Neural crest cell (in vitro differentiated cells): ENCODE measurements at regions not wholly inside any gene's neighbourhood (a gene's known extent, or its start where the extent isn't known, plus 50 kb on each side); places are given as distances from the start of the nearest gene placed in this dataset.

ENCODE experiments used
- DNase-seq: peaks from one replicate; pipeline ENCODE4 v3.0.0; 2021; ENCODE audit warnings: low read depth, mixed read lengths, low spot score
- H3K27ac Mint-ChIP-seq: one replicate; pipeline ENCODE4 v1.8.0; 2021; ENCODE audit warnings: mild to moderate bottlenecking, mixed read lengths; ENCODE audit not compliant: unreplicated experiment
- H3K27me3 Mint-ChIP-seq: 2 replicates; pipeline ENCODE4 v1.8.0; 2021; ENCODE audit warnings: low read depth, mild to moderate bottlenecking, mixed read lengths
- H3K36me3 Mint-ChIP-seq: 2 replicates; pipeline ENCODE4 v1.8.0; 2021; ENCODE audit warnings: low read depth, mild to moderate bottlenecking, mixed read lengths
- H3K4me1 Mint-ChIP-seq: 2 replicates; pipeline ENCODE4 v1.8.0; 2021; ENCODE audit warnings: mixed read lengths
- H3K4me3 Mint-ChIP-seq: one replicate; pipeline ENCODE4 v1.8.0; 2021; ENCODE audit warnings: mild to moderate bottlenecking, mixed read lengths
- H3K9me3 Mint-ChIP-seq: 2 replicates; pipeline ENCODE4 v1.8.0; 2021; ENCODE audit warnings: mixed read lengths
- CTCF ChIP-seq: fragments of 200-600 bp; sonication (generic); conservative IDR thresholded peaks from 2 replicates; pipeline ENCODE4 v1.5.0; 2021; ENCODE audit warnings: antibody characterized with exemption, mild to moderate bottlenecking

DNA sequence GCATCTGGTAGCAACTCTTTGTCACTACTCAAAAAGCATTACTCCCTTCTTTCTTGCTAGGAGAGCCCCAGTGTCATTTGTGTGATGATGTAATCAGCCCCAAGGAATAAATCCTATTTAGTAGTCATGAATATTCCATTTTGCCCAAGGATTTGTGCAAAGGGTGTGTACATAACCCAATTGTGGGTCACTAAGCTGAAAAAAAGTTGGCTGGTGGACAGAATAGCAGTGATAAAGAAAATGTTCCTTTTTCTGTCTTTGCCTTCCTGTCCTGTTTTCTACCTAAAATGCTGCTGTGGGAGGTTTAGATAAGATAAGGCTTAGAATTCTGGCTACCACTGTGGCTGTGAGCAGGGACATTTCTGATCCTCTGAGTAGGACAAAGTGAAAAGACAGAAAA lies 223.1 kb upstream of the ITGA1 start:
- Mint-ChIP-seq H3K4me1 (no peaks in the 10 kb centered on the region), H3K27ac (no peak overlapping the region), H3K27me3 (no peaks in the 10 kb centered on the region), H3K36me3 (peaks cover 2% of the 10 kb centered on the region), H3K9me3 (peaks cover 5% of the 10 kb centered on the region), H3K4me3 (no peak overlapping the region)
- no peak for DNase-seq
- no peak for TF ChIP-seq CTCF

GRCh38 chr5:52577546-52577945 lies 210.2 kb upstream of the ITGA1 start:
- Mint-ChIP-seq H3K27ac (no peak overlapping the region), H3K4me3 (no peak overlapping the region), H3K27me3 (no peaks in the 10 kb centered on the region), H3K4me1 (no peaks in the 10 kb centered on the region), H3K36me3 (no peaks in the 10 kb centered on the region), H3K9me3 (no peaks in the 10 kb centered on the region)
- no peak for DNase-seq
- TF ChIP-seq CTCF = no peak

DNA sequence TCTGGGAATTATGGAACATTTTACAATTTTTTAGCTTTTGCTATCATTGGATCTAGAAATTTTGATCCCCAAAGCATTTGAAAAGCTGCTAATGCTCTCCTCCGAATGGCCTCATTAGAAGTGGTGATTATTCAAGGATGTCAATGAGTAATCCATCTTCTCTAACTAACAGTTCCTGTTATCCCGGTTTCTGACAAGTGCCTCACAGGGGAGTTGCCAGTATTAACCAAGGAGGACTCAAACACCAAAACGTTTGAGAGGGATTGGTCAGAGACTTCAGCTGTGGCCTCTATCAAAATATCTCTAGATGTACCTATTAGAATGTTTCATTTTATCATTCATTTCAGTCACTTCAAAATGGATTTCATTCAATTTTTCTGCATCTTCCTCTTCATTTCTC lies 208.3 kb upstream of the ITGA1 start:
- H3K27ac Mint-ChIP-seq = no peak overlapping the region
- no peak for DNase-seq
- no peak for TF ChIP-seq CTCF
- H3K4me1 Mint-ChIP-seq = no peaks in the 10 kb centered on the region
- no peak overlapping the region for H3K4me3 Mint-ChIP-seq
- H3K36me3 Mint-ChIP-seq = no peaks in the 10 kb centered on the region
- H3K27me3 Mint-ChIP-seq = no peaks in the 10 kb centered on the region
- no peaks in the 10 kb centered on the region for H3K9me3 Mint-ChIP-seq

GRCh38 chr5:52580921-52581320 lies 206.8 kb upstream of the ITGA1 start:
- no peaks in the 10 kb centered on the region for H3K9me3 Mint-ChIP-seq
- no peaks in the 10 kb centered on the region for H3K27me3 Mint-ChIP-seq
- no peaks in the 10 kb centered on the region for H3K4me1 Mint-ChIP-seq
- H3K27ac Mint-ChIP-seq = no peak overlapping the region
- TF ChIP-seq CTCF = no peak
- no peak for DNase-seq
- no peak overlapping the region for H3K4me3 Mint-ChIP-seq
- H3K36me3 Mint-ChIP-seq = no peaks in the 10 kb centered on the region

- Mint-ChIP-seq H3K27ac (no peak overlapping the region), H3K4me3 (no peak overlapping the region), H3K4me1 (no peaks in the 10 kb centered on the region), H3K27me3 (no peaks in the 10 kb centered on the region), H3K9me3 (no peaks in the 10 kb centered on the region), H3K36me3 (no peaks in the 10 kb centered on the region)
- TF ChIP-seq CTCF = no peak
- DNase-seq = no peak
Measured at GRCh38 chr5:52582313-52582712, 205.4 kb upstream of the ITGA1 start.

GRCh38 chr5:52587131-52587530 lies 200.6 kb upstream of the ITGA1 start:
- H3K9me3 Mint-ChIP-seq = no peaks in the 10 kb centered on the region
- H3K4me1 Mint-ChIP-seq = no peaks in the 10 kb centered on the region
- no peaks in the 10 kb centered on the region for H3K27me3 Mint-ChIP-seq

More at GRCh38 chr5:52587131-52587530, 200.6 kb upstream of the ITGA1 start:
- Mint-ChIP-seq H3K27ac (no peak overlapping the region), H3K36me3 (no peaks in the 10 kb centered on the region), H3K4me3 (no peak overlapping the region)
- no peak for DNase-seq
- TF ChIP-seq CTCF = no peak
